Astrocyte (in vitro differentiated cells and primary cell): ENCODE measurements at regions not wholly inside any gene's neighbourhood (a gene's known extent, or its start where the extent isn't known, plus 50 kb on each side); places are given as distances from the start of the nearest gene placed in this dataset.

Experiments used
- EZH2 ChIP-seq: IDR thresholded peaks from 2 replicates; pipeline ENCODE4 v1.6.1; 2012; ENCODE audit warnings: mild to moderate bottlenecking, low read length, inconsistent platforms; ENCODE audit not compliant: insufficient read depth
- TF ChIP-seq, protein P1 (sequence below): IDR thresholded peaks from 2 replicates; pipeline ENCODE4 v1.5.1; 2011; ENCODE audit warnings: low read depth, mild to moderate bottlenecking, inconsistent platforms, low read length, moderate library complexity; ENCODE audit not compliant: insufficient read depth

DNA sequence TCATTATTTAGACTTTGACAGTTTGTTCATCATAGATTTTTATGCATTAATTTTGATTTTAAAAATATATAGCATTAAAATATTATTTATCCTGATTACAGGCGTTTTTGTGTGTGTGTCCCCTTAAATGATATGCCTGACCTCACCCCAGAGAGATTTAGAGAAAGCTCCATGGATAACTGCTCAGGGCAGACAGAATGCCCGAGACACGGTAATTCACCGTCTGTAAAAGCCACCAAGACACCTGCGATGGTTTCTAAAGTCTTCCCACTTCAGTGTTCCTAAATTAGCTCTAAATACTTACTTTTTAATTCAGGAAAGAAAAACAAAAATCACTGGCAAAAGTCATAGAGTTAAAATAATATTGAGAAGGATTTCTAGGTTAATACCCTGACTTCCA, 350.6 kb upstream of the RUNX1 start:
- TF ChIP-seq, protein P1, sequence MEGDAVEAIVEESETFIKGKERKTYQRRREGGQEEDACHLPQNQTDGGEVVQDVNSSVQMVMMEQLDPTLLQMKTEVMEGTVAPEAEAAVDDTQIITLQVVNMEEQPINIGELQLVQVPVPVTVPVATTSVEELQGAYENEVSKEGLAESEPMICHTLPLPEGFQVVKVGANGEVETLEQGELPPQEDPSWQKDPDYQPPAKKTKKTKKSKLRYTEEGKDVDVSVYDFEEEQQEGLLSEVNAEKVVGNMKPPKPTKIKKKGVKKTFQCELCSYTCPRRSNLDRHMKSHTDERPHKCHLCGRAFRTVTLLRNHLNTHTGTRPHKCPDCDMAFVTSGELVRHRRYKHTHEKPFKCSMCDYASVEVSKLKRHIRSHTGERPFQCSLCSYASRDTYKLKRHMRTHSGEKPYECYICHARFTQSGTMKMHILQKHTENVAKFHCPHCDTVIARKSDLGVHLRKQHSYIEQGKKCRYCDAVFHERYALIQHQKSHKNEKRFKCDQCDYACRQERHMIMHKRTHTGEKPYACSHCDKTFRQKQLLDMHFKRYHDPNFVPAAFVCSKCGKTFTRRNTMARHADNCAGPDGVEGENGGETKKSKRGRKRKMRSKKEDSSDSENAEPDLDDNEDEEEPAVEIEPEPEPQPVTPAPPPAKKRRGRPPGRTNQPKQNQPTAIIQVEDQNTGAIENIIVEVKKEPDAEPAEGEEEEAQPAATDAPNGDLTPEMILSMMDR, result no peak
- no peak for TF ChIP-seq EZH2
